ENCODE measurements at regions not wholly inside any gene's neighbourhood (a gene's known extent, or its start where the extent isn't known, plus 50 kb on each side); places are given as distances from the start of the nearest gene placed in this dataset.
"Not testable (repeated sequence)": the region's sequence is repeated elsewhere in the genome, so short reads cannot be mapped to it uniquely, and the experiment has no call there.

- H3K4me1 ChIP-seq; DNase-seq; intact Hi-C loops (cut with DNase I); H3K4me3 ChIP-seq; H3K27me3 ChIP-seq; H3K9me3 ChIP-seq; ATAC-seq; H3K36me3 ChIP-seq; H3K27ac ChIP-seq: not testable (repeated sequence)
- 68 to 71% methylated on average over 6 of the region's 6 CpGs for WGBS, 2 donors
Measured at GRCh38 chr7:55702831-55703230, 130.5 kb upstream of the VOPP1 start.

DNA sequence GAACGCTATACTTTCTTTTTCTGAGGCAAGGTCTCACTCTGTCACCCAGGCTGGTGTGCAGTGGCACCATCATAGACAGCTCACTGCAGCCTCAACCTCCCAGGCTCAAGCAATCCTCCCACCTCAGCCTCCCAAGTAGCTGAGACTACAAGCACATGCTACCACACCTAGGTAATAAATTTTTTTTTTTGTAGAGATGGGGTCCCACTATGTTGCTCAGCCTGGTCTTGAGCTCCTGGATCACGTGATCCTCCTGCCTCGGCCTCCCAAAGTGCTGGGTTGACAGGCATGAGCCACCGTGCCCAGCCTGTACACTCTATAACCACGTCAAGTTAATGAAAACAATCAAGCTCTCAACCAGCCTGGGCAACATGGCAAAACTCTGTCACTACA lies 127.1 kb upstream of the VOPP1 start:
- H3K9me3 ChIP-seq; H3K36me3 ChIP-seq; H3K27me3 ChIP-seq; intact Hi-C loops (cut with DNase I); H3K27ac ChIP-seq; DNase-seq; H3K4me1 ChIP-seq; ATAC-seq; H3K4me3 ChIP-seq: not testable (repeated sequence)
- 70 to 86% methylated on average over 5 of the region's 5 CpGs for WGBS, 2 donors

- H3K4me3 ChIP-seq; intact Hi-C loops (cut with DNase I); ATAC-seq; H3K9me3 ChIP-seq; H3K27ac ChIP-seq; H3K4me1 ChIP-seq; DNase-seq; H3K27me3 ChIP-seq; H3K36me3 ChIP-seq: not testable (repeated sequence)
- WGBS, 2 donors: 87 to 92% methylated on average over 13 to 14 of the region's 14 CpGs
Measured at GRCh38 chr7:55698607-55699449, 126.5 kb upstream of the VOPP1 start.

DNA sequence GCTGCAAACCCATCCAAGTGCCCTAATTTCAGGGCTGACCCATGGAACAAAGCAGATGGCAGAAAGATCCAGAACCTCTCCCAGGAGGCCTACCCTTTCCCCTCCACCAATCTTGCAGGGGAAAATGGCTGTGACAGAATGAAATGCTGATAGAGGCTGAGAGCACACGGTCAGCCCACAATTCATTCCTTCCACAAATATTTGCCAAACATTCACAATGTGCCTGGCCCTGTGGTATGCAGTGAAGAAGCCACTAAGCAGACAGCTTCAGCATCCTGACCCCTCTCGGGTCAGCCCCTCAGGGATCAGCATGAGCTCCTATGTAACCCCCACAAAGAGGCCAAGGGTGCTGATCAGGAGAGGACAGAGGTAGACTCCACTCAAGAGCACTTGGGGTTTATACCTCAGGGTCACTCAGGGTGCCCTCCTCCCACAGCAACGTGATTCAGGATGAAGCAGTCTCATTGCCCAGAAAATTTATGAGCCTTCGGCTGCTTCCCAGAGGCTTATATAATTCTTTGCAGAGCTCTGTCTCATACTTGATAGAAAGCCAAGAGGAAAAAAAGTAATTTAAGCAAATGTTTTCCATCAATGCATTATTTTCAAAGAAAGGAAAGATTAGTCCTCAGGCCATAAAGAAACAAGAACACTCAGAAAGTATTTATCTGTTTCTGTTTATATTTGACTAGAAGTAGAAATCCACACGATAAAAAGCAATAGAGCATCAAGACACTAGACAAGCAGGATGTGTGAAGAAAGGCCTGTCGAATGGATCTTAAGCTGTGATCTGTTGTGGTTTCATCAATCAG lies 123.8 kb upstream of the VOPP1 start:
- H3K4me1 ChIP-seq; intact Hi-C loops (cut with DNase I); H3K36me3 ChIP-seq; H3K4me3 ChIP-seq; H3K27ac ChIP-seq; H3K27me3 ChIP-seq; H3K9me3 ChIP-seq; DNase-seq: not testable (repeated sequence)
- 51 to 66% methylated on average over 5 of the region's 6 CpGs for WGBS, 2 donors
- ATAC-seq: peak in 2 of 8 donors; percentile 11 to 27

GRCh38 chr7:55694484-55694883 lies 122.2 kb upstream of the VOPP1 start:
- H3K27me3 ChIP-seq; H3K9me3 ChIP-seq; H3K27ac ChIP-seq; H3K36me3 ChIP-seq; H3K4me3 ChIP-seq; DNase-seq; ATAC-seq; H3K4me1 ChIP-seq; intact Hi-C loops (cut with DNase I): not testable (repeated sequence)
- WGBS, 2 donors: 50 to 71% methylated on average over 5 of the region's 5 CpGs

- H3K36me3 ChIP-seq; intact Hi-C loops (cut with DNase I); H3K9me3 ChIP-seq; H3K27me3 ChIP-seq: not testable (repeated sequence)
- WGBS, 2 donors: 23 to 34% methylated on average over 17 of the region's 17 CpGs
- peak overlapping the region; percentile 36 to 83 (median 62) for H3K27ac ChIP-seq
- ATAC-seq (peak; percentile 84 to 93 (median 90)), DNase-seq (peak; percentile 18 to 41)
- H3K4me3 ChIP-seq: peak overlapping the region in 5 of 10 donors; percentile 10 to 34 (median 24)
- peaks cover 0 to 20% (median 10%) of the 10 kb centered on the region in 9 donors for H3K4me1 ChIP-seq
Measured at GRCh38 chr7:55688684-55689681, 116.7 kb upstream of the VOPP1 start.

DNA sequence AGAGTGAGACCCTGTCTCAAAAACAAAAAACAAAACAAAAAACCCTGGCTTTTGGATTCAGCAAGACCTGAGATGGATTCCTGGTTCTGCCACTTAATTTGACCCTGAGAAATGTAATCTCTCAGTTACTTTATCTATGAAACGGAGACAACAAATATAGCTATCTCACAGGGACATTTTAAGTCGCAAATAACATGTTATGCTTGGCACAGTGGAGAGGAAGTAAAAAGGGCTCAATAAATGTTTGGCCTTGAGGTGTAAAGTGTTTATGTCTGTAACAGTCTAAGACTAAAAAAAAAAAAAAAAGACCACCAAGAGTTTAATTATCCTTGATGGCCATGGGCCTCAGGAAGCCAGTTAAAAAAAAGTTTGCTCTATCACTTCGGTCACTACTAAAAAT lies 116.0 kb upstream of the VOPP1 start:
- 22 to 24% methylated on average over 3 of the region's 3 CpGs for WGBS, 2 donors
- intact Hi-C loops (cut with DNase I); DNase-seq; H3K9me3 ChIP-seq; H3K27me3 ChIP-seq; H3K36me3 ChIP-seq; H3K4me3 ChIP-seq: not testable (repeated sequence)
- Histone ChIP-seq H3K27ac (peak overlapping the region in 8 of 10 donors; percentile 36 to 83 (median 68)), H3K4me1 (peaks cover 0 to 20% (median 10%) of the 10 kb centered on the region in 9 donors)
- ATAC-seq: peak in 1 of 8 donors; percentile 15

- H3K9me3 ChIP-seq; H3K27ac ChIP-seq; H3K4me3 ChIP-seq; DNase-seq; H3K36me3 ChIP-seq; H3K27me3 ChIP-seq; intact Hi-C loops (cut with DNase I): not testable (repeated sequence)
- ATAC-seq: peak in 5 of 8 donors; percentile 37 to 56 (median 48)
- WGBS, 2 donors: 76 to 84% methylated on average over 2 of the region's 5 CpGs
- peaks cover 0 to 20% (median 10%) of the 10 kb centered on the region in 9 donors for H3K4me1 ChIP-seq
Measured at GRCh38 chr7:55687252-55687651, 115.0 kb upstream of the VOPP1 start.

DNA sequence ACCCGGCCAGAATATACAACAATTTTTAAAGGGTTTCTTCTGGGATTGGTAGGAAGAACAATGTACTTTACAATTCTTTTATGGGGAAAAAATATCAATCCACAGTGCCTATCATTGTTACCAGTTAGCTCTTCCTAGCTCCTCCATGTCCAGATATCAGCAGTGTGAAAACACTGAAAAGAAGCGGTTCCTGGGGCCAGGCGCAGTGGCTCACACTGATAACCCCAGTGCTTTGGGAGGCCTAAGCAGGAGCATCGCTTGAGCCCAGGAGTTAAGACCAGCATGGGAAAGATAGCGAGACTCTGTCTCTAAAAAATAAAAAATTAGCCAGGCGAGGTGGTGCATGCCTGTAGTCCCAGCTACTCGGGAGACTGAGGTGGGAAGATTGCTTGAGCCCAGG lies 114.5 kb upstream of the VOPP1 start:
- H3K27ac ChIP-seq; ATAC-seq; H3K36me3 ChIP-seq; DNase-seq; intact Hi-C loops (cut with DNase I); H3K27me3 ChIP-seq; H3K9me3 ChIP-seq; H3K4me3 ChIP-seq: not testable (repeated sequence)
- whole genome bisulfite sequencing, 2 donors: 95% methylated on average over 7 of the region's 7 CpGs
- peaks cover 0 to 20% (median 10%) of the 10 kb centered on the region in 9 donors for H3K4me1 ChIP-seq

- intact Hi-C loops (cut with DNase I); H3K4me3 ChIP-seq; H3K4me1 ChIP-seq; DNase-seq; H3K27me3 ChIP-seq; ATAC-seq; H3K27ac ChIP-seq; H3K36me3 ChIP-seq; H3K9me3 ChIP-seq: not testable (repeated sequence)
- WGBS, 2 donors: 82 to 84% methylated on average over 9 of the region's 9 CpGs
Measured at GRCh38 chr7:55683501-55683900, 111.2 kb upstream of the VOPP1 start.

Measured in heart right ventricle (tissue), 16 donors.